Heart left ventricle (tissue), 16 donors: ENCODE measurements at regions not wholly inside any gene's neighbourhood (a gene's known extent, or its start where the extent isn't known, plus 50 kb on each side); places are given as distances from the start of the nearest gene placed in this dataset.

Experiments used
- ATAC-seq, 4 donors: fragments of 200-7000 bp; cut with Tn5 transposase; one replicate each; pipeline ENCODE4 v1.9.1; 2020 to 2022; ENCODE audit warnings: moderate library complexity in 4 of 4, mild to moderate bottlenecking in 3 of 4, moderate number of reproducible peaks in 1 of 4
- DNase-seq, 5 donors: peaks; one replicate each; pipeline ENCODE4 v3.0.0-alpha.2; 2020
- H3K27ac ChIP-seq, 12 donors: fragments of 200-600 bp; sonication (generic) in 4 of 12; one replicate each; pipeline versions ENCODE4 v1.5.0 to v1.8.0; 2016 to 2022; ENCODE audit warnings: mild to moderate bottlenecking in 2 of 12
- H3K27me3 ChIP-seq, 9 donors: fragments of 200-600 bp; sonication (generic) in 2 of 9; one replicate each; pipeline versions ENCODE4 v1.5.1 to v1.8.0; 2016 to 2022; ENCODE audit warnings: mild to moderate bottlenecking in 3 of 9
- H3K36me3 ChIP-seq, 9 donors: fragments of 200-600 bp; sonication (generic) in 2 of 9; one replicate each; pipeline versions ENCODE4 v1.5.0 to v1.8.0; 2018 to 2022; ENCODE audit warnings: mild to moderate bottlenecking in 2 of 9
- H3K4me1 ChIP-seq, 12 donors: fragments of 200-600 bp; sonication (generic) in 4 of 12; one replicate each; pipeline versions ENCODE4 v1.5.0 to v1.8.0; 2016 to 2022; ENCODE audit warnings: mild to moderate bottlenecking in 3 of 12
- H3K4me3 ChIP-seq, 12 donors: fragments of 200-600 bp; sonication (generic) in 4 of 12; one replicate each; pipeline versions ENCODE4 v1.5.0 to v1.8.0; 2017 to 2022; ENCODE audit warnings: mild to moderate bottlenecking in 9 of 12, moderate library complexity in 4 of 12
- H3K9me3 ChIP-seq, 12 donors: fragments of 200-600 bp; sonication (generic) in 4 of 12; one replicate each; pipeline versions ENCODE4 v1.5.0 to v1.8.0; 2016 to 2022; ENCODE audit warnings: mild to moderate bottlenecking in 1 of 12
- CTCF ChIP-seq, 12 donors: fragments of 200-600 bp; sonication (generic) in 4 of 12; IDR thresholded peaks; one replicate each; pipeline versions ENCODE4 v1.5.0 to v1.8.0; 2018 to 2022; ENCODE audit warnings: antibody characterized with exemption in 12 of 12, mild to moderate bottlenecking in 5 of 12
- POLR2A ChIP-seq, 2 donors: fragments of 450-650 bp; IDR thresholded peaks; one replicate each; pipeline ENCODE4 v1.6.1; 2017; ENCODE audit warnings: antibody characterized with exemption in 2 of 2, mild to moderate bottlenecking in 2 of 2, moderate library complexity in 2 of 2
- WGBS, 4 donors: extraction: QIAGEN DNeasy Blood & Tissue Kit in 2 of 4; methylation state at CpG; one replicate each; pipeline versions ENCODE4 v1.1.5 to v1.1.7; 2013 to 2018; 5-methylcytosine and 5-hydroxymethylcytosine counted together
- intact Hi-C, 10 donors: fragments of 100-400 bp; cut with DNase I; formaldehyde crosslinking; loops; one replicate each; pipeline versions ENCODE4 v1.11.1 to v1.14.2; 2022
- donor health status: ischemic (EF 13 %, LVEDD 7.1; RV severe dilation, severe dysfunction).
- donor health status: healthy with polysubstance abuse.
- donor health status: DM: no; HTN: yes; CAD: no.
- donor health status: DM: no; HTN: no; CAD: no.
- donor health status: ischemic (EF 25% LVEDD 6.9; RV normal size, moderate dysfunction).
- donor health status: ischemic (EF 25% LVEDD 5.7; RV mildly dilated, moderate dysfunction).
- donor health status: healthy.
- donor health status: DM: yes; HTN: yes; CAD: no.
- donor health status: ischemic (EF 35%, LVEDD 5.7; RV mildly dilated, moderate dysfunction).
- donor health status: nonischemic (EF 11% LVEDD 7.7; RV severe dilation, severe dysfunction).
- donor health status: DM: yes; HTN: yes; CAD: no.
- donor health status: PGD.
- donor health status: ischemic (EF 29% LVEDD 5.4; RV normal size, mild dysfunction).
- donor health status: nonischemic (EF 23%, LVEDD 6.1; RV moderate dilation, normal function).

GRCh38 chr10:8811201-8811600 lies 756.7 kb downstream of the GATA3 start:
- intact Hi-C loops: no loop called here
- DNase-seq (no peak), ATAC-seq (no peak)
- H3K4me1 ChIP-seq: no peaks in the 10 kb centered on the region
- TF ChIP-seq POLR2A (IDR thresholded peaks at IDR 0.05): no peak
- TF ChIP-seq CTCF (IDR thresholded peaks at IDR 0.05): no peak
- H3K4me3 ChIP-seq: no peak overlapping the region
- no peak overlapping the region for H3K27ac ChIP-seq
- 62 to 77% (median 69%) methylated on average over 1 of the region's 1 CpG for WGBS, 4 donors
- no peaks in the 10 kb centered on the region for H3K36me3 ChIP-seq
- H3K27me3 ChIP-seq: no peaks in the 10 kb centered on the region
- H3K9me3 ChIP-seq: peaks cover 0 to 8% (median 0%) of the 10 kb centered on the region in 12 donors

GRCh38 chr10:8815969-8816368 lies 761.5 kb downstream of the GATA3 start:
- intact Hi-C loops: no loop called here
- Histone ChIP-seq H3K27me3 (no peaks in the 10 kb centered on the region), H3K36me3 (no peaks in the 10 kb centered on the region), H3K27ac (no peak overlapping the region), H3K4me1 (no peaks in the 10 kb centered on the region), H3K9me3 (peaks cover 0 to 3% (median 0%) of the 10 kb centered on the region in 12 donors), H3K4me3 (no peak overlapping the region)
- DNase-seq (no peak), ATAC-seq (no peak)
- TF ChIP-seq POLR2A (IDR thresholded peaks at IDR 0.05): no peak
- no peak for TF ChIP-seq CTCF (IDR thresholded peaks at IDR 0.05)
- WGBS, 4 donors: 51 to 60% (median 54%) methylated on average over 2 of the region's 2 CpGs

- Histone ChIP-seq H3K4me1 (no peaks in the 10 kb centered on the region), H3K36me3 (no peaks in the 10 kb centered on the region), H3K4me3 (no peak overlapping the region), H3K27ac (no peak overlapping the region), H3K9me3 (no peaks in the 10 kb centered on the region), H3K27me3 (no peaks in the 10 kb centered on the region)
- intact Hi-C loops: no loop called here
- 51 to 59% (median 52%) methylated on average over 2 of the region's 2 CpGs for WGBS, 4 donors
- ATAC-seq: no peak
- TF ChIP-seq CTCF (IDR thresholded peaks at IDR 0.05) (no peak), POLR2A (IDR thresholded peaks at IDR 0.05) (no peak)
- no peak for DNase-seq
Measured at GRCh38 chr10:8817299-8817698, 762.8 kb downstream of the GATA3 start.

- Histone ChIP-seq H3K27ac (no peak overlapping the region), H3K9me3 (no peaks in the 10 kb centered on the region), H3K4me3 (no peak overlapping the region), H3K36me3 (no peaks in the 10 kb centered on the region), H3K4me1 (no peaks in the 10 kb centered on the region), H3K27me3 (no peaks in the 10 kb centered on the region)
- intact Hi-C loops: no loop called here
- DNase-seq: no peak
- TF ChIP-seq POLR2A (IDR thresholded peaks at IDR 0.05): no peak
- no peak for TF ChIP-seq CTCF (IDR thresholded peaks at IDR 0.05)
- WGBS, 4 donors: 76 to 91% (median 84%) methylated on average over 8 of the region's 8 CpGs
- no peak for ATAC-seq
Measured at GRCh38 chr10:8825611-8826010, 771.1 kb downstream of the GATA3 start.
